ENCODE measurements at regions not wholly inside any gene's neighbourhood (a gene's known extent, or its start where the extent isn't known, plus 50 kb on each side); places are given as distances from the start of the nearest gene placed in this dataset.

- no peaks in the 10 kb centered on the region for H3K4me1 ChIP-seq (ENCODE audit: control insufficient read depth, extremely low read depth, insufficient read depth, low read length)
- H3K9ac ChIP-seq (ENCODE audit: control insufficient read depth, extremely low read depth, insufficient read depth, low read length) = no peak overlapping the region
- H3K27ac ChIP-seq (ENCODE audit: control insufficient read depth, insufficient read depth, low read length) = no peak overlapping the region
- DNase-seq (ENCODE audit: low read depth, low spot score) = no peak
- no peaks in the 10 kb centered on the region for H3K36me3 ChIP-seq (ENCODE audit: control insufficient read depth in 2 of 2, extremely low read depth in 1 of 2, insufficient read depth in 2 of 2, low read length in 2 of 2)
- FAIRE-seq = no peak
- no peak overlapping the region for H2AFZ ChIP-seq (ENCODE audit: control insufficient read depth, low read length)
- H3K9me1 ChIP-seq (ENCODE audit: control insufficient read depth, extremely low read depth, insufficient read depth, low read length) = no peaks in the 10 kb centered on the region
- H3K4me2 ChIP-seq (ENCODE audit: control insufficient read depth, extremely low read depth, insufficient read depth, low read depth, low read length) = no peak overlapping the region
- TF ChIP-seq CTCF (optimal IDR thresholded peaks at IDR 0.05 in 1 of 3, IDR thresholded peaks at IDR 0.05 in 1 of 3, conservative IDR thresholded peaks at IDR 0.05 in 1 of 3; ENCODE audit: extremely low read depth in 1 of 3, insufficient read depth in 2 of 3, low read length in 3 of 3) (no peak), EZH2 (IDR thresholded peaks at IDR 0.05; ENCODE audit: low read length) (no peak)
- H3K79me2 ChIP-seq (ENCODE audit: control insufficient read depth, insufficient read depth, low read length) = no peaks in the 10 kb centered on the region
- dilution Hi-C loops (cut with MboI; ENCODE audit: extremely low pct_ligation_motif_present, low sequenced_read_pairs) = no loop called here
- H3K9me3 ChIP-seq (ENCODE audit: control insufficient read depth, low read depth, low read length) = no peaks in the 10 kb centered on the region
- H4K20me1 ChIP-seq (ENCODE audit: control insufficient read depth, extremely low read depth, insufficient read depth, low read length) = no peaks in the 10 kb centered on the region
- H3K4me3 ChIP-seq (ENCODE audit: control insufficient read depth in 2 of 3, extremely low read depth in 1 of 3, insufficient read depth in 2 of 3, low read depth in 1 of 3, low read length in 3 of 3) = no peak overlapping the region
- H3K27me3 ChIP-seq (ENCODE audit: control insufficient read depth, extremely low read depth, insufficient read depth, low read length) = no peaks in the 10 kb centered on the region
These were observed 271.3 kb downstream of the GPM6A start for GRCh38 chr4:175540732-175541131.

- no peak for TF ChIP-seq EZH2 (IDR thresholded peaks at IDR 0.05; ENCODE audit: low read length)
- TF ChIP-seq CTCF (optimal IDR thresholded peaks at IDR 0.05 in 1 of 3, IDR thresholded peaks at IDR 0.05 in 1 of 3, conservative IDR thresholded peaks at IDR 0.05 in 1 of 3; ENCODE audit: extremely low read depth in 1 of 3, insufficient read depth in 2 of 3, low read length in 3 of 3) = no peak
- no peak for DNase-seq (ENCODE audit: low read depth, low spot score)
- H3K36me3 ChIP-seq (ENCODE audit: control insufficient read depth in 2 of 2, extremely low read depth in 1 of 2, insufficient read depth in 2 of 2, low read length in 2 of 2) = no peaks in the 10 kb centered on the region
- no peaks in the 10 kb centered on the region for H4K20me1 ChIP-seq (ENCODE audit: control insufficient read depth, extremely low read depth, insufficient read depth, low read length)
- no peaks in the 10 kb centered on the region for H3K27me3 ChIP-seq (ENCODE audit: control insufficient read depth, extremely low read depth, insufficient read depth, low read length)
- FAIRE-seq = no peak
- no peak overlapping the region for H3K27ac ChIP-seq (ENCODE audit: control insufficient read depth, insufficient read depth, low read length)
- H3K9me1 ChIP-seq (ENCODE audit: control insufficient read depth, extremely low read depth, insufficient read depth, low read length) = no peaks in the 10 kb centered on the region
- H3K4me3 ChIP-seq (ENCODE audit: control insufficient read depth in 2 of 3, extremely low read depth in 1 of 3, insufficient read depth in 2 of 3, low read depth in 1 of 3, low read length in 3 of 3) = no peak overlapping the region
- dilution Hi-C loops (cut with MboI; ENCODE audit: extremely low pct_ligation_motif_present, low sequenced_read_pairs) = no loop called here
- H3K79me2 ChIP-seq (ENCODE audit: control insufficient read depth, insufficient read depth, low read length) = no peaks in the 10 kb centered on the region
- no peak overlapping the region for H3K4me2 ChIP-seq (ENCODE audit: control insufficient read depth, extremely low read depth, insufficient read depth, low read depth, low read length)
- no peak overlapping the region for H3K9ac ChIP-seq (ENCODE audit: control insufficient read depth, extremely low read depth, insufficient read depth, low read length)
- no peaks in the 10 kb centered on the region for H3K4me1 ChIP-seq (ENCODE audit: control insufficient read depth, extremely low read depth, insufficient read depth, low read length)
- no peak overlapping the region for H2AFZ ChIP-seq (ENCODE audit: control insufficient read depth, low read length)
- no peaks in the 10 kb centered on the region for H3K9me3 ChIP-seq (ENCODE audit: control insufficient read depth, low read depth, low read length)
These were observed 269.3 kb downstream of the GPM6A start for GRCh38 chr4:175542786-175543185.

Data from keratinocyte (primary cell).